ENCODE measurements at regions not wholly inside any gene's neighbourhood (a gene's known extent, or its start where the extent isn't known, plus 50 kb on each side); places are given as distances from the start of the nearest gene placed in this dataset.
"Not testable (repeated sequence)": the region's sequence is repeated elsewhere in the genome, so short reads cannot be mapped to it uniquely, and the experiment has no call there.

GRCh38 chr2:222760301-222760897 lies 88.9 kb downstream of the MOGAT1 start:
- no peak overlapping the region for H3K27ac ChIP-seq
- no peaks in the 10 kb centered on the region for H3K36me3 ChIP-seq (ENCODE audit: insufficient read depth)
- H3K4me2 ChIP-seq = no peak overlapping the region
- H4K20me1 ChIP-seq (ENCODE audit: insufficient read depth) = no peaks in the 10 kb centered on the region
- no peak overlapping the region for H3K9ac ChIP-seq
- no peak for TF ChIP-seq CTCF (conservative IDR thresholded peaks at IDR 0.05; ENCODE audit: low read depth, low read length)
- no peak overlapping the region for H2AFZ ChIP-seq (ENCODE audit: low read depth)
- no peaks in the 10 kb centered on the region for H3K4me1 ChIP-seq (ENCODE audit: low read depth, poor library complexity, severe bottlenecking)
- no peaks in the 10 kb centered on the region for H3K27me3 ChIP-seq (ENCODE audit: insufficient read depth, low read depth)
- H3K79me2 ChIP-seq (ENCODE audit: insufficient read depth, low read depth) = no peaks in the 10 kb centered on the region
- H3K4me3 ChIP-seq (IDR thresholded peaks at IDR 0.05; ENCODE audit: insufficient read depth, low read depth, low read length) = no peak overlapping the region

- Histone ChIP-seq H2AFZ (ENCODE audit: low read depth) (no peak overlapping the region), H3K79me2 (ENCODE audit: insufficient read depth, low read depth) (no peaks in the 10 kb centered on the region), H3K27me3 (ENCODE audit: insufficient read depth, low read depth) (no peaks in the 10 kb centered on the region), H3K9ac (no peak overlapping the region), H3K36me3 (ENCODE audit: insufficient read depth) (no peaks in the 10 kb centered on the region), H4K20me1 (ENCODE audit: insufficient read depth) (no peaks in the 10 kb centered on the region), H3K4me3 (IDR thresholded peaks at IDR 0.05; ENCODE audit: insufficient read depth, low read depth, low read length) (no peak overlapping the region), H3K4me2 (no peak overlapping the region), H3K27ac (no peak overlapping the region), H3K4me1 (ENCODE audit: low read depth, poor library complexity, severe bottlenecking) (no peaks in the 10 kb centered on the region)
- no peak for TF ChIP-seq CTCF (conservative IDR thresholded peaks at IDR 0.05; ENCODE audit: low read depth, low read length)
Observed at GRCh38 chr2:222761888-222762287, 90.4 kb downstream of the MOGAT1 start.

GRCh38 chr2:222762342-222762741 lies 90.9 kb downstream of the MOGAT1 start:
- no peak overlapping the region for H3K27ac ChIP-seq
- no peak overlapping the region for H2AFZ ChIP-seq (ENCODE audit: low read depth)

GRCh38 chr2:222765883-222766282 lies 94.4 kb downstream of the MOGAT1 start:
- not testable (repeated sequence) for H2AFZ ChIP-seq (ENCODE audit: low read depth); H3K4me3 ChIP-seq (IDR thresholded peaks at IDR 0.05; ENCODE audit: insufficient read depth, low read depth, low read length); H3K9ac ChIP-seq; H3K27ac ChIP-seq; H3K4me1 ChIP-seq (ENCODE audit: low read depth, poor library complexity, severe bottlenecking); H3K4me2 ChIP-seq; H4K20me1 ChIP-seq (ENCODE audit: insufficient read depth); H3K36me3 ChIP-seq (ENCODE audit: insufficient read depth); H3K79me2 ChIP-seq (ENCODE audit: insufficient read depth, low read depth); H3K27me3 ChIP-seq (ENCODE audit: insufficient read depth, low read depth)

More at GRCh38 chr2:222762342-222762741, 90.9 kb downstream of the MOGAT1 start:
- no peak for TF ChIP-seq CTCF (conservative IDR thresholded peaks at IDR 0.05; ENCODE audit: low read depth, low read length)
- Histone ChIP-seq H3K4me1 (ENCODE audit: low read depth, poor library complexity, severe bottlenecking) (no peaks in the 10 kb centered on the region), H3K27me3 (ENCODE audit: insufficient read depth, low read depth) (no peaks in the 10 kb centered on the region), H3K4me3 (IDR thresholded peaks at IDR 0.05; ENCODE audit: insufficient read depth, low read depth, low read length) (no peak overlapping the region), H3K4me2 (no peak overlapping the region), H3K36me3 (ENCODE audit: insufficient read depth) (no peaks in the 10 kb centered on the region), H3K9ac (no peak overlapping the region), H3K79me2 (ENCODE audit: insufficient read depth, low read depth) (no peaks in the 10 kb centered on the region), H4K20me1 (ENCODE audit: insufficient read depth) (no peaks in the 10 kb centered on the region)

GRCh38 chr2:222768019-222768418 lies 92.8 kb upstream of the ACSL3 start:
- not testable (repeated sequence) for H2AFZ ChIP-seq (ENCODE audit: low read depth); H3K27me3 ChIP-seq (ENCODE audit: insufficient read depth, low read depth); H3K9ac ChIP-seq; H3K79me2 ChIP-seq (ENCODE audit: insufficient read depth, low read depth); H4K20me1 ChIP-seq (ENCODE audit: insufficient read depth); H3K4me3 ChIP-seq (IDR thresholded peaks at IDR 0.05; ENCODE audit: insufficient read depth, low read depth, low read length); H3K36me3 ChIP-seq (ENCODE audit: insufficient read depth); H3K4me2 ChIP-seq; H3K27ac ChIP-seq; H3K4me1 ChIP-seq (ENCODE audit: low read depth, poor library complexity, severe bottlenecking)
